Activated T-helper 17 cell treated with anti-CD3 and anti-CD28 coated beads, Interleukin-2, amount 50 U/mL, for 72 hours (primary cell): ENCODE measurements at regions not wholly inside any gene's neighbourhood (a gene's known extent, or its start where the extent isn't known, plus 50 kb on each side); places are given as distances from the start of the nearest gene placed in this dataset.

ENCODE experiments used
- ATAC-seq: fragments of 150-1000 bp; cut with Tn5 transposase; replicated peaks from 2 replicates; pipeline ENCODE4 v1.10.0; 2021; ENCODE audit warnings: mild to moderate bottlenecking, moderate library complexity
- H3K27ac Mint-ChIP-seq: one replicate; pipeline ENCODE4 v1.8.0; 2022; ENCODE audit warnings: mixed read lengths
- H3K27me3 Mint-ChIP-seq: one replicate; pipeline ENCODE4 v1.8.0; 2022; ENCODE audit warnings: mixed read lengths
- H3K36me3 Mint-ChIP-seq: one replicate; pipeline ENCODE4 v1.8.0; 2022; ENCODE audit warnings: low read depth, mild to moderate bottlenecking, mixed read lengths
- H3K4me1 Mint-ChIP-seq: one replicate; pipeline ENCODE4 v1.8.0; 2022; ENCODE audit warnings: mixed read lengths
- H3K4me3 Mint-ChIP-seq: one replicate; pipeline ENCODE4 v1.8.0; 2022; ENCODE audit warnings: mild to moderate bottlenecking, mixed read lengths
- H3K9me3 Mint-ChIP-seq: one replicate; pipeline ENCODE4 v1.8.0; 2022; ENCODE audit warnings: mixed read lengths

GRCh38 chr12:83664650-83665049, 977.9 kb downstream of the TMTC2 start:
- Mint-ChIP-seq H3K9me3 (no peaks in the 10 kb centered on the region), H3K27me3 (no peaks in the 10 kb centered on the region), H3K4me1 (no peaks in the 10 kb centered on the region), H3K36me3 (no peaks in the 10 kb centered on the region), H3K27ac (no peak overlapping the region), H3K4me3 (no peak overlapping the region)
- ATAC-seq = no peak

- Mint-ChIP-seq H3K27ac (no peak overlapping the region), H3K27me3 (no peaks in the 10 kb centered on the region), H3K4me1 (no peaks in the 10 kb centered on the region), H3K9me3 (no peaks in the 10 kb centered on the region), H3K4me3 (no peak overlapping the region), H3K36me3 (no peaks in the 10 kb centered on the region)
- no peak for ATAC-seq
Measured at GRCh38 chr12:83660727-83661358, 974.1 kb downstream of the TMTC2 start.

GRCh38 chr12:83659321-83659720, 972.6 kb downstream of the TMTC2 start:
- Mint-ChIP-seq H3K27me3 (no peaks in the 10 kb centered on the region), H3K4me1 (no peaks in the 10 kb centered on the region), H3K9me3 (no peaks in the 10 kb centered on the region), H3K27ac (no peak overlapping the region), H3K4me3 (no peak overlapping the region), H3K36me3 (no peaks in the 10 kb centered on the region)
- ATAC-seq = no peak

GRCh38 chr12:83656004-83656403, 969.3 kb downstream of the TMTC2 start:
- ATAC-seq = no peak
- Mint-ChIP-seq H3K27ac (no peak overlapping the region), H3K9me3 (peaks cover 4% of the 10 kb centered on the region), H3K27me3 (no peaks in the 10 kb centered on the region), H3K4me3 (no peak overlapping the region), H3K4me1 (no peaks in the 10 kb centered on the region), H3K36me3 (no peaks in the 10 kb centered on the region)

- H3K4me3 Mint-ChIP-seq = no peak overlapping the region
- H3K27ac Mint-ChIP-seq = no peak overlapping the region
- no peaks in the 10 kb centered on the region for H3K9me3 Mint-ChIP-seq
- H3K27me3 Mint-ChIP-seq = no peaks in the 10 kb centered on the region
- no peaks in the 10 kb centered on the region for H3K36me3 Mint-ChIP-seq
- ATAC-seq = no peak
- H3K4me1 Mint-ChIP-seq = no peaks in the 10 kb centered on the region
Measured at GRCh38 chr12:83642205-83642604, 955.5 kb downstream of the TMTC2 start.

- Mint-ChIP-seq H3K4me3 (no peak overlapping the region), H3K9me3 (no peaks in the 10 kb centered on the region), H3K36me3 (no peaks in the 10 kb centered on the region), H3K4me1 (no peaks in the 10 kb centered on the region), H3K27me3 (no peaks in the 10 kb centered on the region), H3K27ac (no peak overlapping the region)
- ATAC-seq = no peak
Measured at GRCh38 chr12:83641789-83642188, 955.1 kb downstream of the TMTC2 start.

- H3K36me3 Mint-ChIP-seq = no peaks in the 10 kb centered on the region
- ATAC-seq = no peak
- no peak overlapping the region for H3K27ac Mint-ChIP-seq
- no peaks in the 10 kb centered on the region for H3K9me3 Mint-ChIP-seq
- no peaks in the 10 kb centered on the region for H3K27me3 Mint-ChIP-seq
- no peaks in the 10 kb centered on the region for H3K4me1 Mint-ChIP-seq
- no peak overlapping the region for H3K4me3 Mint-ChIP-seq
Measured at GRCh38 chr12:83634726-83635267, 948.1 kb downstream of the TMTC2 start.

- no peaks in the 10 kb centered on the region for H3K36me3 Mint-ChIP-seq
Measured at GRCh38 chr12:83630526-83630925, 943.8 kb downstream of the TMTC2 start.

GRCh38 chr12:83629931-83630330, 943.2 kb downstream of the TMTC2 start:
- H3K27me3 Mint-ChIP-seq = no peaks in the 10 kb centered on the region
- no peaks in the 10 kb centered on the region for H3K4me1 Mint-ChIP-seq
- no peak overlapping the region for H3K4me3 Mint-ChIP-seq
- no peaks in the 10 kb centered on the region for H3K36me3 Mint-ChIP-seq
- H3K27ac Mint-ChIP-seq = no peak overlapping the region
- H3K9me3 Mint-ChIP-seq = no peaks in the 10 kb centered on the region
- ATAC-seq = no peak

More at GRCh38 chr12:83630526-83630925, 943.8 kb downstream of the TMTC2 start:
- no peaks in the 10 kb centered on the region for H3K9me3 Mint-ChIP-seq
- no peaks in the 10 kb centered on the region for H3K4me1 Mint-ChIP-seq
- no peaks in the 10 kb centered on the region for H3K27me3 Mint-ChIP-seq
- no peak for ATAC-seq
- H3K27ac Mint-ChIP-seq = no peak overlapping the region
- H3K4me3 Mint-ChIP-seq = no peak overlapping the region

GRCh38 chr12:83622205-83622604, 935.5 kb downstream of the TMTC2 start:
- Mint-ChIP-seq H3K36me3 (no peaks in the 10 kb centered on the region), H3K4me1 (no peaks in the 10 kb centered on the region), H3K27ac (no peak overlapping the region), H3K27me3 (no peaks in the 10 kb centered on the region), H3K9me3 (peaks cover 4% of the 10 kb centered on the region), H3K4me3 (no peak overlapping the region)
- no peak for ATAC-seq

- Mint-ChIP-seq H3K27me3 (no peaks in the 10 kb centered on the region), H3K9me3 (peaks cover 7% of the 10 kb centered on the region), H3K4me3 (no peak overlapping the region), H3K4me1 (no peaks in the 10 kb centered on the region), H3K36me3 (no peaks in the 10 kb centered on the region), H3K27ac (no peak overlapping the region)
- ATAC-seq = no peak
Measured at GRCh38 chr12:83619973-83620372, 933.3 kb downstream of the TMTC2 start.

- Mint-ChIP-seq H3K27ac (no peak overlapping the region), H3K36me3 (no peaks in the 10 kb centered on the region), H3K9me3 (peaks cover 7% of the 10 kb centered on the region), H3K27me3 (no peaks in the 10 kb centered on the region), H3K4me3 (no peak overlapping the region), H3K4me1 (no peaks in the 10 kb centered on the region)
- ATAC-seq = no peak
Measured at GRCh38 chr12:83615152-83615551, 928.4 kb downstream of the TMTC2 start.

- no peaks in the 10 kb centered on the region for H3K4me1 Mint-ChIP-seq
- H3K27ac Mint-ChIP-seq = no peak overlapping the region
- no peaks in the 10 kb centered on the region for H3K36me3 Mint-ChIP-seq
- H3K4me3 Mint-ChIP-seq = no peak overlapping the region
- no peaks in the 10 kb centered on the region for H3K27me3 Mint-ChIP-seq
- peaks cover 7% of the 10 kb centered on the region for H3K9me3 Mint-ChIP-seq
- ATAC-seq = no peak
Measured at GRCh38 chr12:83613586-83614110, 926.9 kb downstream of the TMTC2 start.

- no peaks in the 10 kb centered on the region for H3K27me3 Mint-ChIP-seq
- no peak overlapping the region for H3K4me3 Mint-ChIP-seq
- no peak for ATAC-seq
- H3K36me3 Mint-ChIP-seq = no peaks in the 10 kb centered on the region
- no peaks in the 10 kb centered on the region for H3K4me1 Mint-ChIP-seq
- H3K27ac Mint-ChIP-seq = no peak overlapping the region
- H3K9me3 Mint-ChIP-seq = peaks cover 24% of the 10 kb centered on the region
Measured at GRCh38 chr12:83603106-83603505, 916.4 kb downstream of the TMTC2 start.

- Mint-ChIP-seq H3K4me1 (no peaks in the 10 kb centered on the region), H3K9me3 (peaks cover under 1% of the 10 kb centered on the region), H3K4me3 (no peak overlapping the region), H3K36me3 (no peaks in the 10 kb centered on the region), H3K27ac (no peak overlapping the region), H3K27me3 (no peaks in the 10 kb centered on the region)
- no peak for ATAC-seq
Measured at GRCh38 chr12:83575326-83575725, 888.6 kb downstream of the TMTC2 start.
